Uterus (tissue), 2 donors: ENCODE measurements at regions not wholly inside any gene's neighbourhood (a gene's known extent, or its start where the extent isn't known, plus 50 kb on each side); places are given as distances from the start of the nearest gene placed in this dataset.

Experiments
- CTCF ChIP-seq, 4 experiments: fragments of 200-600 bp in 2 of 4; fragments of 450-650 bp in 2 of 4; sonication (generic) in 2 of 4; IDR thresholded peaks; one replicate each; pipeline ENCODE4 v1.5.1; 2016 to 2019; ENCODE audit warnings: antibody characterized with exemption in 4 of 4, mild to moderate bottlenecking in 2 of 4, moderate library complexity in 1 of 4
- POLR2A ChIP-seq, 2 donors: fragments of 450-650 bp; IDR thresholded peaks; one replicate each; pipeline ENCODE4 v1.6.1; 2016; ENCODE audit warnings: antibody characterized with exemption in 2 of 2, mild to moderate bottlenecking in 1 of 2, moderate library complexity in 1 of 2

GRCh38 chr6:140011537-140011936 lies 637.1 kb upstream of the CITED2 start:
- no peak for TF ChIP-seq CTCF (IDR thresholded peaks at IDR 0.05)
- no peak for TF ChIP-seq POLR2A (IDR thresholded peaks at IDR 0.05)
